OCI-LY3 (cell line): ENCODE measurements at regions not wholly inside any gene's neighbourhood (a gene's known extent, or its start where the extent isn't known, plus 50 kb on each side); places are given as distances from the start of the nearest gene placed in this dataset.

Experiments used
- H2AFZ ChIP-seq: fragments of 200-600, 300-600 bp; shearing (Covaris generic); 2 replicates; pipeline ENCODE4 v1.6.0; 2014; ENCODE audit warnings: antibody characterized with exemption, low read depth, low read length
- H3K27ac ChIP-seq: fragments of 200-600, 300-600 bp; sonication (generic); 2 replicates; pipeline ENCODE4 v1.5.1; 2014; ENCODE audit warnings: mild to moderate bottlenecking, low read length, moderate library complexity, mixed read lengths
- H3K27me3 ChIP-seq: fragments of 200-600, 300-600 bp; sonication (generic); 2 replicates; pipeline ENCODE4 v1.6.1; 2014; ENCODE audit warnings: low read depth, low read length, mixed read lengths
- H3K36me3 ChIP-seq: fragments of 200-600, 300-600 bp; sonication (generic); replicated peaks from 2 replicates; pipeline ENCODE3; 2014; ENCODE audit warnings: low read depth, low read length, mixed read lengths
- H3K4me1 ChIP-seq: fragments of 300-600, 200-600 bp; sonication (generic); 2 replicates; pipeline ENCODE4 v1.6.1; 2014; ENCODE audit warnings: low read length, mixed read lengths
- H3K4me2 ChIP-seq: fragments of 200-600, 300-600 bp; sonication (generic); 2 replicates; pipeline ENCODE4 v1.6.1; 2014; ENCODE audit warnings: low read length, mixed read lengths
- H3K4me3 ChIP-seq: fragments of 300-600, 200-600 bp; sonication (generic); 2 replicates; pipeline ENCODE4 v1.5.1; 2014; ENCODE audit warnings: antibody characterized with exemption, mild to moderate bottlenecking, low read length, moderate library complexity
- H3K79me2 ChIP-seq: fragments of 300-600, 200-600 bp; shearing (Covaris generic); 2 replicates; pipeline ENCODE4 v1.6.1; 2014; ENCODE audit warnings: mild to moderate bottlenecking, low read length, mixed read lengths
- H3K9ac ChIP-seq: fragments of 300-600, 200-600 bp; shearing (Covaris generic); 2 replicates; pipeline ENCODE4 v1.6.0; 2014; ENCODE audit warnings: mild to moderate bottlenecking, low read length, moderate library complexity
- H3K9me3 ChIP-seq: fragments of 200-600, 300-600 bp; shearing (Covaris generic); 2 replicates; pipeline ENCODE4 v1.6.1; 2014; ENCODE audit warnings: low read length, mixed read lengths; ENCODE audit not compliant: insufficient read depth
- H4K20me1 ChIP-seq: fragments of 200-600, 300-600 bp; sonication (generic); 2 replicates; pipeline ENCODE4 v1.6.1; 2016; ENCODE audit warnings: low read length, mixed read lengths; ENCODE audit not compliant: insufficient read depth
- EZH2phosphoT487 ChIP-seq: fragments of 200-600 bp; shearing (Covaris generic); IDR thresholded peaks from 2 replicates; pipeline ENCODE4 v1.6.1; 2018; ENCODE audit warnings: antibody characterized with exemption, mixed run types, low read depth
- TF ChIP-seq, protein P1 (sequence below): fragments of 200-600, 300-600 bp; sonication (generic); IDR thresholded peaks from 2 replicates; pipeline ENCODE4 v1.5.1; 2014; ENCODE audit warnings: antibody characterized with exemption, low read length, low read depth

DNA sequence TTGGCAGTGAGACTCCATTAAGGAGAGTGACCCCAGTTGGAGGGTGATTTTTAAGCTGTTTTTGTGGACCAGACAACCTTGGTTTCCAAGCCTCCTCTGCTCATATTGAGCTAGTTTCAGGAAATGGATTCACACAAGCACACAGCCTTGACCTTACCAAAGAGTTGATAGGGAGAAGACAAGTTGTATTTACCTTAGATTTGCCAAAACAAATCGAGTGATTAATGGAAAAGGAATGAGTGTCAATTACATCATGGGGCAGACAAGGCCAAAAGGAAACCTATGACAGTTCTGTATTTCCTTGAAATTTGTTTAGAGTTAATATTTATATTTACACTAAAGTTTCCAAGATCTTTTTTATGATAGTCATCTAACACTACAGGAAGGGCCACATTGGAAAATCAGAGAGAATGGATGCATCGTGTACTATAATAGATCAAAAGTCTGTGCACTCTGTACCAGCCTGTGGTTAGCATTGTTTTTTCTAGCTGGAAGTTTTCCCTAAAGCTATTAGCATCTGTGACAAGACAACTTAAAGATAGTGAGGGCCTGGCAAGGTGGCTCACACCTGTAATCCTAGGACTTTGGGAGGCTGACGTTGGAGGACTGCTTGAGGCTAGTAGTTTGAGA, 86.0 kb upstream of the FER start:
- Histone ChIP-seq H3K9me3 (no peaks in the 10 kb centered on the region), H3K27ac (no peak overlapping the region), H3K9ac (no peak overlapping the region), H3K4me1 (no peaks in the 10 kb centered on the region), H3K36me3 (no peaks in the 10 kb centered on the region), H3K27me3 (no peaks in the 10 kb centered on the region), H3K4me2 (no peak overlapping the region), H3K4me3 (no peak overlapping the region), H4K20me1 (no peaks in the 10 kb centered on the region), H2AFZ (no peak overlapping the region), H3K79me2 (no peaks in the 10 kb centered on the region)
- TF ChIP-seq EZH2phosphoT487, result no peak
- TF ChIP-seq, protein P1, sequence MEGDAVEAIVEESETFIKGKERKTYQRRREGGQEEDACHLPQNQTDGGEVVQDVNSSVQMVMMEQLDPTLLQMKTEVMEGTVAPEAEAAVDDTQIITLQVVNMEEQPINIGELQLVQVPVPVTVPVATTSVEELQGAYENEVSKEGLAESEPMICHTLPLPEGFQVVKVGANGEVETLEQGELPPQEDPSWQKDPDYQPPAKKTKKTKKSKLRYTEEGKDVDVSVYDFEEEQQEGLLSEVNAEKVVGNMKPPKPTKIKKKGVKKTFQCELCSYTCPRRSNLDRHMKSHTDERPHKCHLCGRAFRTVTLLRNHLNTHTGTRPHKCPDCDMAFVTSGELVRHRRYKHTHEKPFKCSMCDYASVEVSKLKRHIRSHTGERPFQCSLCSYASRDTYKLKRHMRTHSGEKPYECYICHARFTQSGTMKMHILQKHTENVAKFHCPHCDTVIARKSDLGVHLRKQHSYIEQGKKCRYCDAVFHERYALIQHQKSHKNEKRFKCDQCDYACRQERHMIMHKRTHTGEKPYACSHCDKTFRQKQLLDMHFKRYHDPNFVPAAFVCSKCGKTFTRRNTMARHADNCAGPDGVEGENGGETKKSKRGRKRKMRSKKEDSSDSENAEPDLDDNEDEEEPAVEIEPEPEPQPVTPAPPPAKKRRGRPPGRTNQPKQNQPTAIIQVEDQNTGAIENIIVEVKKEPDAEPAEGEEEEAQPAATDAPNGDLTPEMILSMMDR, result no peak

DNA sequence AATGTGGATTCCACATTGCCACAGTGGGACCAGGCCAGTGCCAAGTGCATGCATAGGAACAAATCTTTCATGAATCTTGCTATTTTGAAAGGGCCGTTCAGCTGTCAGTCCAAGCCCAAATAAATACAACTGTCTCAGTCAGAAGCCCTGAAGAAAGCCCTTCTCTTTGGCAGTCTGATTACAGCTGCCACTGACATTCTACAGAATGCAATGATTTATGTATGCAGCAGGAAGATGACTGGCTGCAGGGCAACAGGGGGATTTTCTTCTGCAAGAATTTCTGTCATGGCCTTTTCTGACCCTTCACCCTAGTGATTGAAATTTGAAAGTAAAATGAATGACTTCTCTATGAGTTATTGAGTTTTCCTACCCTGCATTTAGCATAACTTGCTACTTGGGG, 86.7 kb upstream of the FER start:
- Histone ChIP-seq H3K27ac (no peak overlapping the region), H3K36me3 (no peaks in the 10 kb centered on the region), H4K20me1 (no peaks in the 10 kb centered on the region), H2AFZ (no peak overlapping the region), H3K4me1 (no peaks in the 10 kb centered on the region), H3K9me3 (no peaks in the 10 kb centered on the region), H3K4me2 (no peak overlapping the region), H3K27me3 (no peaks in the 10 kb centered on the region), H3K4me3 (no peak overlapping the region), H3K9ac (no peak overlapping the region), H3K79me2 (no peaks in the 10 kb centered on the region)
- TF ChIP-seq, protein P1, result no peak

DNA sequence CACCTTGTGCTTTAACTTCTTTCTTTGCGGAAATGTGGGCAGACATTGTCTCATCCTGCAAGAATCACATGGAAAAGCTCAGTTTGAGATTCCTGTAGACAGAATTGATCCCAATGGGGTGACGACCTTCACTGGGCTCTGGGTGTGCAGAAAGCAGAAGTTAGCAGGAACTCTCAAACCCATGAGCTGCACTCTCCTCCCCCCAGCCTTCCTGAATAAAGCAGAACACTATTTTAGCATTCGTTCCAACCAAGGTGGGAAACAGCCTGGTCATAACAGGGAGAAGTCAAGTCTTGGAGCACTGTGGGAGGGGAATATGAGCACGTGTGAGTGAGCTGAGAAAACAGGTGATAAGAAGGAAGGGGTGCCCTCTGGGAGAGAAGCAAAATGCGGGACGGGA, 87.4 kb upstream of the FER start:
- Histone ChIP-seq H3K9ac (no peak overlapping the region), H2AFZ (no peak overlapping the region), H3K79me2 (no peaks in the 10 kb centered on the region), H4K20me1 (no peaks in the 10 kb centered on the region), H3K9me3 (no peaks in the 10 kb centered on the region), H3K4me2 (no peak overlapping the region), H3K27me3 (no peaks in the 10 kb centered on the region), H3K4me1 (no peaks in the 10 kb centered on the region), H3K27ac (no peak overlapping the region), H3K4me3 (no peak overlapping the region), H3K36me3 (no peaks in the 10 kb centered on the region)
- no peak for TF ChIP-seq EZH2phosphoT487
- TF ChIP-seq, protein P1, result no peak

DNA sequence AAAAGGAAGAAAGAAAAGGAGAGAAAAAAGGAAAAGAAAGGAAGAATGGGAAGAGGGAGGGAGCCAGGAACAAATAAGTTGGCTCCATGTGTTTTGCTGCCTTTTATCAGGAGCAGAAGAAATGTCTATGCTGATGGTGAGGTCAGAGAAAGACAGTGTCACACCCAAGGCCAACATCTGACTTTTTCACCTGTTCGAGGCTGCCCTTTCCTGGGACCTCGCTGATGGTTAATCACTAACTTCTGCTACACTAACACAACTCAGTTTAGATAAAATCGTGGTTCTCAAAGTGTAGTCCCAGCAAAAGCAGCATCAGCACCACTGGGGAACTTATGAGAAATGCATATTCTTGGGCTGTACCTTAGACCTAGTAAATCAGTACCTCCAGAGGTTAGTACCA, 88.2 kb upstream of the FER start:
- no peak overlapping the region for H3K27ac ChIP-seq
- H3K9ac ChIP-seq, result no peak overlapping the region
- no peak overlapping the region for H2AFZ ChIP-seq
- H3K4me1 ChIP-seq, result no peaks in the 10 kb centered on the region
- no peaks in the 10 kb centered on the region for H3K79me2 ChIP-seq
- H3K9me3 ChIP-seq, result no peaks in the 10 kb centered on the region
- TF ChIP-seq, protein P1, result no peak
- TF ChIP-seq EZH2phosphoT487, result no peak
- no peaks in the 10 kb centered on the region for H3K36me3 ChIP-seq
- no peaks in the 10 kb centered on the region for H3K27me3 ChIP-seq
- H3K4me2 ChIP-seq, result no peak overlapping the region
- no peaks in the 10 kb centered on the region for H4K20me1 ChIP-seq
- H3K4me3 ChIP-seq, result no peak overlapping the region
